Upper lobe of right lung (tissue), 1 donor: ENCODE measurements at regions not wholly inside any gene's neighbourhood (a gene's known extent, or its start where the extent isn't known, plus 50 kb on each side); places are given as distances from the start of the nearest gene placed in this dataset.

Experiments
- ATAC-seq: fragments of 200-7000 bp; cut with Tn5 transposase; one replicate; pipeline ENCODE4 v1.9.1; 2020; ENCODE audit warnings: mild to moderate bottlenecking, moderate library complexity
- DNase-seq: peaks from one replicate; pipeline ENCODE4 v3.0.0-alpha.2; 2020
- H3K27ac ChIP-seq: fragments of 200-600 bp; one replicate; pipeline ENCODE4 v1.8.0; 2022
- H3K27me3 ChIP-seq: fragments of 200-600 bp; one replicate; pipeline ENCODE4 v1.8.0; 2022; ENCODE audit warnings: mild to moderate bottlenecking
- H3K36me3 ChIP-seq: fragments of 200-600 bp; one replicate; pipeline ENCODE4 v1.8.0; 2022
- H3K4me1 ChIP-seq: fragments of 200-600 bp; one replicate; pipeline ENCODE4 v1.8.0; 2022
- H3K4me3 ChIP-seq: fragments of 200-600 bp; one replicate; pipeline ENCODE4 v1.8.0; 2022; ENCODE audit warnings: mild to moderate bottlenecking
- H3K9me3 ChIP-seq: fragments of 200-600 bp; one replicate; pipeline ENCODE4 v1.8.0; 2022
- CTCF ChIP-seq: fragments of 200-600 bp; IDR thresholded peaks from one replicate; pipeline ENCODE4 v1.8.0; 2022; ENCODE audit warnings: antibody characterized with exemption
- intact Hi-C: fragments of 100-400 bp; cut with DNase I; formaldehyde crosslinking; loops from one replicate; pipeline ENCODE4 v1.11.0; 2022
- donor health status: DM: no; HTN: yes; CAD: no; lungs with severe emphysema.

DNA sequence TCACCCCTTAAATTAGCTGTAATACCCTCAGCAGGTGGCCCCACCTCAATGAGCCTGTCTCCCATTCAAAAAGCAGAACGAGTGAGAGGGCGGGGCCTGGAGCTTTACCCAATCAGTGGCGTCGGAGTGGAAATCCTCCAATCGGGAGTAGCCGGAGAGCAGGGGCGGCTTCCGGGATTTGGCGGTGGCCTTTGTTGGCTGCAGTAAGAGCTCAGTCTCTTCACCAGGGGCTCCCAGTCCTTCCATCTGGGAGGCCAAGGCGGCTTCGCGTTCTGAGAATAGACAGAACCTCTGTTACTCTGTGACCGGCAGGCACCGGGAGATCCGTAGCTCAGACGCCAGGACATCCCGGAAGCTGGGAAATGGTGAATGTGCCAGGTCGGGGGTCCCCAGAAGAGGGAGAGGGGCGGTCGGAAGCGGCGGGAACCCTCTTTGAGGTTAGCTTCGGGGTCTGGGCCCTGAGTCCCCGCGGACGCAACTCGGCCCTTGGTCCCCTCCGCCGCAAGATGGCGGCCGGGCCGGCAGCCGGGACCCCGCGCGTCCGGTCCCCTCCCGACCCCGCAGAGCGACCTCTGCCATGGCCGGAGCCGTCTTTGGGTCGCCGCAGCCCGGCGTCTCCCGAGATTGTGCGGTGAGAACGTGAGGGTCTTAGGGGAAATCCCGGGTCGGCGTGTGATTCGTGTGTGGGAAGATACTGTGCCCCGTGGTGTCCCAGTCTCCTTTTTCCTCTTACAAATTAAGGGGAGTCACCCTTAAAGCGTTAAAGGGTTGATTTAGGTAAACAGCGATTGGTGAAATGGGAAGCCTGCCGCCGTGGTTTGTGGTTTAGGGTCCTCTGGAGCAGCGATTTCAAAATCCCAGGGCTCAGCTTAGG lies 160.3 kb upstream of the ZNF267 start:
- DNase-seq (peak; percentile 95), ATAC-seq (peak; percentile 96)
- no peaks in the 10 kb centered on the region for H3K27me3 ChIP-seq
- peaks cover 17% of the 10 kb centered on the region for H3K4me1 ChIP-seq
- H3K36me3 ChIP-seq: no peaks in the 10 kb centered on the region
- H3K9me3 ChIP-seq: no peaks in the 10 kb centered on the region
- peak; percentile 3 for TF ChIP-seq CTCF
- peak overlapping the region; percentile 99 for H3K4me3 ChIP-seq
- H3K27ac ChIP-seq: peak overlapping the region; percentile 99
- intact Hi-C loops: no loop called here

- no peak for ATAC-seq
- TF ChIP-seq CTCF: peak; percentile 13
- Histone ChIP-seq H3K4me3 (peak overlapping the region; percentile 99), H3K36me3 (no peaks in the 10 kb centered on the region), H3K4me1 (peaks cover 17% of the 10 kb centered on the region), H3K27me3 (no peaks in the 10 kb centered on the region), H3K27ac (peak overlapping the region; percentile 99), H3K9me3 (no peaks in the 10 kb centered on the region)
- intact Hi-C loops: no loop called here
- no peak for DNase-seq
Observed at GRCh38 chr16:31713945-31714902, 159.4 kb upstream of the ZNF267 start.

DNA sequence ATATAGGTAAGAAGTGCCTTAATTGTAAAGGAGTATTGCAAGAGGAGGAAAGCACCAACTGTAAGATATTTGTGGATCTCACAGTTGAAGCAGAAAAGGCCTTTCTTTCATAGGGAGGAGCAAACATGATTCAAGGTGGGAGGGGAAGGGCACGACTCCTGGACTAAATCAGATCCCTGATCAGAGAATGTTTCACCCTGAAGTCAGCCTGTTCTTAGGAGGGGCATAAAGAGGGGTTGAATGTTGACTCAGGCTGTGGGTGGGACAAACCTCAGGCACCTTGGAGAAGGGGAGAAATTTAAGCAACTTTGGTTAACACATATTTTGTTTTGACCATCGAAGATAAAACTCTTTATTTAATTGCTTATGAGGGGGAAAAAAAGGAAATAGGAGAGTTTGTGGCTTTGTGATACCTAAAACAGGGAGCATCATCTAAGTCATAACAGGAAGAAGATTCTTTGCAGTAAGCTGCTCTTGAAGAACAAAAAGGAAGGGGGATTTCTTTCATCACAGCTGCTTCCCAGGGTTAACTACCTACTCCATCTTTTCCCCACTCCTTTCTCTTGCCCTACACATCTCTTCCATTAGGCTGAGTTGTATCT lies 158.6 kb upstream of the ZNF267 start:
- no peak overlapping the region for H3K4me3 ChIP-seq
- no peak for ATAC-seq
- H3K4me1 ChIP-seq: peaks cover 17% of the 10 kb centered on the region
- H3K9me3 ChIP-seq: no peaks in the 10 kb centered on the region
- no peak for DNase-seq
- no peak overlapping the region for H3K27ac ChIP-seq
- intact Hi-C loops: no loop called here
- no peaks in the 10 kb centered on the region for H3K36me3 ChIP-seq
- H3K27me3 ChIP-seq: no peaks in the 10 kb centered on the region
- TF ChIP-seq CTCF: no peak

DNA sequence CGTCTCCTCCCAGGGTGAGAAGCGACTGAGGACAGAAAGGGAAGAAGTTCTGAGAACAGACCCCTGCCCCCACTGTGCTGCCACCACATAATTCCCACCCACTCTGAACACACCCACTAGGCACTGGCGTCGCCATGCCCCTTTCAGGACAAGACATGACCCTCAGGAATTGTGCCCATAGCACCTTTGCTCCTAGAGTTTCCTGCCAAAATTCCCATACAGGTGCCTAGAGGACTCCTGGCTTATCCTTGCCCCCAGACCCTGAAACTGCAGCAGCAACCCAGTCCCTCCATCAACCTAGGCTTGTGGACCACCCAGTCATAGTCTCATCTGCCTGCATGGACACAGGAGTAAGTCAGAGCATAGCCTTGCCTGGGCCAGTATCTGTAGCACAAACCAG lies 157.7 kb upstream of the ZNF267 start:
- no peak for DNase-seq
- TF ChIP-seq CTCF: no peak
- intact Hi-C loops: no loop called here
- Histone ChIP-seq H3K4me1 (peaks cover 17% of the 10 kb centered on the region), H3K36me3 (no peaks in the 10 kb centered on the region), H3K27ac (no peak overlapping the region), H3K9me3 (no peaks in the 10 kb centered on the region), H3K27me3 (no peaks in the 10 kb centered on the region), H3K4me3 (no peak overlapping the region)
- ATAC-seq: no peak

DNA sequence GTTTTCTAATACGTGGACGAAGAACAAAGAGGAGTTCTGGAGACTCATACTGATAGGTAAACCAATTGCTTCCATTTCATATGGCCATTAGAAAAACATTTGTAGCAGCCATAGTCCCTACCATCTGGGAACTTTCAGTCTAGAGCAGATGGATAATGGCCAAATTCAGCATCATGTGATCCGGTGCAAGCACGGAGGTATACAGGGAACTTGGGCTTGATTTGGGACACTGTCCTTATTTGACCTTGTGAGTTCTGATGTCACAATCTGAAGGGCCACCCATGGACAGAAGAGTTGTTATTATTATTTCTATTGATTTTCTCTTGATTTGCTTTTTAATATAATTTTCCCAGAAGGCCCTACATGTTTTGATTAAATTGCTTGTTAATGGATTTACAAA lies 154.6 kb upstream of the ZNF267 start:
- TF ChIP-seq CTCF: no peak
- DNase-seq (no peak), ATAC-seq (no peak)
- peaks cover 17% of the 10 kb centered on the region for H3K4me1 ChIP-seq
- intact Hi-C loops: no loop called here
- no peaks in the 10 kb centered on the region for H3K27me3 ChIP-seq
- no peak overlapping the region for H3K4me3 ChIP-seq
- no peaks in the 10 kb centered on the region for H3K9me3 ChIP-seq
- H3K36me3 ChIP-seq: no peaks in the 10 kb centered on the region
- no peak overlapping the region for H3K27ac ChIP-seq
